ENCODE measurements at regions not wholly inside any gene's neighbourhood (a gene's known extent, or its start where the extent isn't known, plus 50 kb on each side); places are given as distances from the start of the nearest gene placed in this dataset.

DNA sequence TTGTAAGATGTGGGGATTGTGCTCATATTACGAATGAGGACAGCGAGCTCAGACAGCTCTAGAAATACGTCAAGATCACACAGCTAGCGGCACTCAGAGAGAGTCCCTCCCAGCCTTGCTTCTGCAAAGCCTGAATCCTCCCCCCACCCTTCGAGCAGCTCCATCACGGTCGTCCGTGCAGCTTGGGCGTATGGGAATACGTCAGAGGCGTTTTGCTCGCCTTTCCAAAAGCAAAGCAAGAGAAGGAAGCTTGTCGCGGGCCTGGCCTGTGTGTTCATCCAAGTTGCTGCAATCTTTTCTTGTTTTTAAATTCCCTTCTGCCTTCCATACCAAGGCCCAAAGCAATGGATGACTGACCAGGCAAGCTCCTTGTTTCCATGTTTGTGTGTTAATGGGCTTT is 125.5 kb upstream of the IRF2BP2 start:
- TF ChIP-seq, protein P1, sequence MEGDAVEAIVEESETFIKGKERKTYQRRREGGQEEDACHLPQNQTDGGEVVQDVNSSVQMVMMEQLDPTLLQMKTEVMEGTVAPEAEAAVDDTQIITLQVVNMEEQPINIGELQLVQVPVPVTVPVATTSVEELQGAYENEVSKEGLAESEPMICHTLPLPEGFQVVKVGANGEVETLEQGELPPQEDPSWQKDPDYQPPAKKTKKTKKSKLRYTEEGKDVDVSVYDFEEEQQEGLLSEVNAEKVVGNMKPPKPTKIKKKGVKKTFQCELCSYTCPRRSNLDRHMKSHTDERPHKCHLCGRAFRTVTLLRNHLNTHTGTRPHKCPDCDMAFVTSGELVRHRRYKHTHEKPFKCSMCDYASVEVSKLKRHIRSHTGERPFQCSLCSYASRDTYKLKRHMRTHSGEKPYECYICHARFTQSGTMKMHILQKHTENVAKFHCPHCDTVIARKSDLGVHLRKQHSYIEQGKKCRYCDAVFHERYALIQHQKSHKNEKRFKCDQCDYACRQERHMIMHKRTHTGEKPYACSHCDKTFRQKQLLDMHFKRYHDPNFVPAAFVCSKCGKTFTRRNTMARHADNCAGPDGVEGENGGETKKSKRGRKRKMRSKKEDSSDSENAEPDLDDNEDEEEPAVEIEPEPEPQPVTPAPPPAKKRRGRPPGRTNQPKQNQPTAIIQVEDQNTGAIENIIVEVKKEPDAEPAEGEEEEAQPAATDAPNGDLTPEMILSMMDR (IDR thresholded peaks at IDR 0.05; ENCODE audit: low read depth, low read length, missing control alignments): no peak
- H3K4me3 ChIP-seq (ENCODE audit: low read depth, low read length): no peak overlapping the region
- in situ Hi-C loops (cut with HindIII; ENCODE audit: low sequenced_read_pairs): loop anchor here (5.0 to 10.0 kb wide), 2 partner anchors 222 to 251 kb away; no protein-coding TSS in a partner anchor
- DNase-seq (ENCODE audit: low read depth): no peak

DNA sequence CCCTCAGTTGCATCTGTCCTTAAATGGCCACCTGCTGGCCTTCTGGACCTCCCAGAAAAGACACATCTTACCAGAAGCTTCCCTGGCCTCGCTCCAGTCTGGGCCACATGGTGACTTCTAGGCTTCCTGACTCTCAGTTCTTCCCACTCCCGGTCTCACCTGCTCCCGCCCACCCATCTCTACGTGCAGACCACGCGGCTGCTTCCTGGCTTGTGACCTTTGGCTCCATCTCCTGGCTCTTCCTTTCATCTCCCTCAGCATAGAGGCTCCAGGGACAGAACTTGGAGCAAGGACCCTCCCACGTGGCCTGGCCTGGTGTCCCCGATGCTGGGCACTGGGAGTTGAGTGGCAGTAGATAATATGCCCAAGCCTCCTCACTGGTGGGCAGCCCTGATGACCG is 124.9 kb upstream of the IRF2BP2 start:
- TF ChIP-seq, protein P1 (IDR thresholded peaks at IDR 0.05; ENCODE audit: low read depth, low read length, missing control alignments): no peak
- no peak for DNase-seq (ENCODE audit: low read depth)
- no peak overlapping the region for H3K4me3 ChIP-seq (ENCODE audit: low read depth, low read length)
- in situ Hi-C loops (cut with HindIII; ENCODE audit: low sequenced_read_pairs): loop anchor here (5.0 to 10.0 kb wide), 2 partner anchors 222 to 250 kb away; no protein-coding TSS in a partner anchor

DNA sequence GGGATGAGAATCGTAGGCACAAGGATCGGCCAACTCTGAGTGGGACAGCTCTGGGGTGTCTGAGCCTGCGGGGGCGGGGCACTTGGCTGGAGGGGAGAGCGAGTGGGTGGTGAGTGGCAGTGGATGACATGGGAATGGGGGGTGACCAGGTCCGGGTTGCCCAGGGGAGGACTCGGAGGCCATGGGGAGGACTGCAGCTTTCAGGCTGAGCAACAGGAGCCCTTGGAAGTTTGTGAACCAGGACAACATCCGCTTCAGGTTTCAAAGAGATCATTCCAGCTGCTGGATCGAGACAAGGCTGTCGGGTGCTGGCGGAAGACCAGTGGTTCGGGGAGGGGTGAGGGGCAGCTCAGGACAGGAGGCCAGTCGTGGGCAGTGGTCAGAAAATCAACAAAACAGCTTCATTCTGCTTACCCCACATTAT is 124.4 kb upstream of the IRF2BP2 start:
- H3K4me3 ChIP-seq (ENCODE audit: low read depth, low read length): no peak overlapping the region
- no peak for DNase-seq (ENCODE audit: low read depth)
- TF ChIP-seq, protein P1 (IDR thresholded peaks at IDR 0.05; ENCODE audit: low read depth, low read length, missing control alignments): no peak
- in situ Hi-C loops (cut with HindIII; ENCODE audit: low sequenced_read_pairs): loop anchor here (10.0 kb wide), 1 partner anchor 250 kb away; no protein-coding TSS in a partner anchor

DNA sequence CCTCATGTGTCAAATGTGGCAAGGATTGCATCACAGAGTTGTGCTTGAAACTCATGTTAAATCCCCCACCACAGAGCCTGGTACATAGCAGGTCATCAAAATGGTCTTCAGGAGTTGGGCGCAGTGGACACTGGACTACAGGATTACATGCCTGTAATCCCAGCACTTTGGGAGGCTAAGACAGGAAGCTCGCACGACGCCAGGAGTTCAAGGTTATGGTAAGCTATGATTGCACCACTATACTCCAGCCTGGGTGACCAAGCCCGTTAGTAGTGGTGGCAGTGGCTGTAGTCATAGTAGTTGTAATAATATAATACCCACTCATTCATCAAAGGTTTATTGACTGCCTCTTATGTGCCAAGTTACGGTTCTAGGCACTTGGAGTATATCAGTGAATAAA is 123.4 kb upstream of the IRF2BP2 start:
- TF ChIP-seq, protein P1 (IDR thresholded peaks at IDR 0.05; ENCODE audit: low read depth, low read length, missing control alignments): no peak

DNA sequence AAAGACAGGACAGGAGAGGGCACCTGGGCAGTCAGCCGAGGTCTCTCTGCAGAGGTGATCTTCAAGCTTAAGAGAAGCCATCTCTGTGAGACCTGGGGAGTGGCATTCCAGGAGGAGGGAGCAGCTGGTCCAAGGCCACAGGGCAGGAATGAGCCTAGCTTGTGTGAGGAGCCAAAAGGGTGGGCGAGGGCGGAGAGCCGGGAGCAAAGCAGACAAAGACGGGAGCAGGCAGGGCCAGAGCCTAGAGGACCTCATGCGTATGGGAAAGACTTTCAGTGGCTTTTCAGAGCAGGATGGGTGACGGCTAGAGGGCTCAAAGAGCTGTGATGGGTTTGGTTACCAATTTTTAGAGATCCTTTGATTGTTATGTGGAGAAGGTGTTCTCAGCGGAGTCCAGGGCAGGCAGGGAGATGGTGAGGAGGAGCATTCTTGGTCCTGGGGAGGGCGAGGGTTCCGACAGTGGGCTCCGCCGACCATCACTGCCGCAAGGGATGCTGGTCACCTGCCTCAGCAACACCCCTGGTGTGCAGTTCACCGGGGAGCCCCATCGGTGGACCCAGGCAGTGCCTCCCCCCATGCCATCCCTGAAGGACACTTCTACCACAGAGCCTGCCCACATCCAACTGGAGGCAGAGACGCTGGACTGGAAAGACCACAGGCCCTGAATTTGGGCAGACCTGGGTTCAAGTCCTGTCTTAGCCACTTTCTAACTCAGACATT is 122.9 kb upstream of the IRF2BP2 start:
- TF ChIP-seq, protein P1 (IDR thresholded peaks at IDR 0.05; ENCODE audit: low read depth, low read length, missing control alignments): no peak
- no peak overlapping the region for H3K4me3 ChIP-seq (ENCODE audit: low read depth, low read length)
- DNase-seq (ENCODE audit: low read depth): no peak
- in situ Hi-C loops (cut with HindIII; ENCODE audit: low sequenced_read_pairs): loop anchor here (10.0 kb wide), 1 partner anchor 248 kb away; no protein-coding TSS in a partner anchor

More for the DNA sequence above, 123.4 kb upstream of the IRF2BP2 start:
- DNase-seq (ENCODE audit: low read depth): no peak
- in situ Hi-C loops (cut with HindIII; ENCODE audit: low sequenced_read_pairs): loop anchor here (10.0 kb wide), 1 partner anchor 249 kb away; no protein-coding TSS in a partner anchor
- no peak overlapping the region for H3K4me3 ChIP-seq (ENCODE audit: low read depth, low read length)

DNA sequence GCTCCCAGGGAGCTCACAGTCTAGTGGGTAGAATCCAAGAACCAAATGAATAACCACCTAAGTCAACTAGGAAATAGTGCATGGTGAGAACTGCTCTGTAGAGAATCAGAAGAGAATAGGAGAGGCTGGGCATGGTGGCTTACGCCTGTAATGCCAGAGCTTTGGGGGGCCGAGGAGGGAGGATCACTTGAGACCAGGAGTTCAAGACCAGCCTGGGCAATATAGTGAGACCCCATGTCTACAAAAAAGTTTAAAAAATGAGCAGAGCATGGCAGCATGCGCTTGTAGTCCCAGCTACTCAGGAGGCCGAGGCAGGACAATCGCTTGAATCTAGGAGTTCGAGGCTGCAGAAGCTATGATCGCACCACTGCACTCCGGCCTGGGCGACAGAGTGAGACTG is 122.3 kb upstream of the IRF2BP2 start:
- TF ChIP-seq, protein P1 (IDR thresholded peaks at IDR 0.05; ENCODE audit: low read depth, low read length, missing control alignments): no peak
- no peak overlapping the region for H3K4me3 ChIP-seq (ENCODE audit: low read depth, low read length)
- no peak for DNase-seq (ENCODE audit: low read depth)
- in situ Hi-C loops (cut with HindIII; ENCODE audit: low sequenced_read_pairs): loop anchor here (10.0 kb wide), 1 partner anchor 247 kb away; no protein-coding TSS in a partner anchor

Measured in astrocyte of the cerebellum (primary cell).